ENCODE measurements at regions not wholly inside any gene's neighbourhood (a gene's known extent, or its start where the extent isn't known, plus 50 kb on each side); places are given as distances from the start of the nearest gene placed in this dataset.

DNA sequence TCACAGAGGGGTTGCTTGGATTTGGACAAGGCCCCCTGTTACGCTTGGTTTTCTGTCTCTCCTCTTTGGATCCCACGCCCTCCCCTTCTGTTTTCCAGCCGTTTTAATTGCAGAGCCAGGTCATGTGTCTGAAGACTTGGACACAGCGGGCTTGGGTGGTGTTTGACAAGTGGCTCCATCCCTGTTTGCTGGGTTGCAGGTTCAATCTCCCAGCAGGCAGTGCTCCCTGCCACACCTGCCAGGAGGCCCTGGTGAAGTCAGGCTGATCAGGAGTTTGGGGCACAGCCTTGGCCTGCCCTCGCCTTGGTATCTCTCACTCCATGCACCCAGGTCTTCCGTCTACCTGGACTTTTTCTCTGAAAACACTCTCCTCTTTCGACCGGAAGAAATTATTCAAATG lies 59.0 kb downstream of the PLXNA1 start:
- TF ChIP-seq, protein P1, sequence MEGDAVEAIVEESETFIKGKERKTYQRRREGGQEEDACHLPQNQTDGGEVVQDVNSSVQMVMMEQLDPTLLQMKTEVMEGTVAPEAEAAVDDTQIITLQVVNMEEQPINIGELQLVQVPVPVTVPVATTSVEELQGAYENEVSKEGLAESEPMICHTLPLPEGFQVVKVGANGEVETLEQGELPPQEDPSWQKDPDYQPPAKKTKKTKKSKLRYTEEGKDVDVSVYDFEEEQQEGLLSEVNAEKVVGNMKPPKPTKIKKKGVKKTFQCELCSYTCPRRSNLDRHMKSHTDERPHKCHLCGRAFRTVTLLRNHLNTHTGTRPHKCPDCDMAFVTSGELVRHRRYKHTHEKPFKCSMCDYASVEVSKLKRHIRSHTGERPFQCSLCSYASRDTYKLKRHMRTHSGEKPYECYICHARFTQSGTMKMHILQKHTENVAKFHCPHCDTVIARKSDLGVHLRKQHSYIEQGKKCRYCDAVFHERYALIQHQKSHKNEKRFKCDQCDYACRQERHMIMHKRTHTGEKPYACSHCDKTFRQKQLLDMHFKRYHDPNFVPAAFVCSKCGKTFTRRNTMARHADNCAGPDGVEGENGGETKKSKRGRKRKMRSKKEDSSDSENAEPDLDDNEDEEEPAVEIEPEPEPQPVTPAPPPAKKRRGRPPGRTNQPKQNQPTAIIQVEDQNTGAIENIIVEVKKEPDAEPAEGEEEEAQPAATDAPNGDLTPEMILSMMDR (IDR thresholded peaks at IDR 0.05): no peak
- TF ChIP-seq EZH2 (IDR thresholded peaks at IDR 0.05; ENCODE audit: borderline replicate concordance, insufficient read depth, low read depth, low read length, poor library complexity, severe bottlenecking): no peak
